ENCODE measurements at regions not wholly inside any gene's neighbourhood (a gene's known extent, or its start where the extent isn't known, plus 50 kb on each side); places are given as distances from the start of the nearest gene placed in this dataset.

- Histone ChIP-seq H3K4me1 (no peaks in the 10 kb centered on the region), H3K36me3 (no peaks in the 10 kb centered on the region), H3K9me3 (no peaks in the 10 kb centered on the region), H3K27ac (no peak overlapping the region), H3K27me3 (no peaks in the 10 kb centered on the region), H3K4me3 (no peak overlapping the region)
- no peak for TF ChIP-seq POLR2A (IDR thresholded peaks at IDR 0.05)
- no peak for TF ChIP-seq CTCF (IDR thresholded peaks at IDR 0.05)
- DNase-seq = no peak
Observed at GRCh38 chr6:145227593-145227992, 507.7 kb downstream of the EPM2A start.

DNA sequence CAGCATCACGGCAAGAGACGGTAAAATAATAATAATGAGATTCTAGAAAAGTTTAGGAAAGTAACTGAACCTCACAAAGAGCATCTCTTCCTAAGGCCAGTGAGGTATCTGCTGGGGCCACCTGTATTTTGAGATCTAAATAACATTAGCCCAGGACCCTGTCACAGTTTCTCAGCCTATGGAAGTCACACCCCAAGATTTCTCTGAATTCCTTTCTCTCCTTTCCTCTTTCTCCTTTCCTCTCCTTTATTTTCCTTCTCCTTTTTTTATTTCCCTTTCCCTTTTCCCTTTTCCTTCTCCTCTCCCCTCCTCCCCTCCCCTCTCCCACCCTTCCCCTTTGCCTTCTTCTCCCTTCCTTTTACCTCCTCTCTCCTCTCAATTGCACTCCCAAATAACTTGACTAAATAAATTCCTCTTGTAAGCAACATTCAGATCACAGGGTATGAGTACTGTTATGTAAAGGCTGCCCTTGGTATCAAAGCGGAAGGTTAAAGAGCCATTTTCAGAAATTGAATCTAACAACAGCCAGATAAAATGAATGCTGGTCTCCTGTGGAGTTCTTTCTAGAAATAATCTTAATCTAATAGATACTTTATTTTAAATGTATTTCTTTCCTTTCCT is 506.2 kb downstream of the EPM2A start:
- TF ChIP-seq CTCF (IDR thresholded peaks at IDR 0.05) = no peak
- TF ChIP-seq POLR2A (IDR thresholded peaks at IDR 0.05) = no peak
- H3K4me3 ChIP-seq = no peak overlapping the region
- H3K27me3 ChIP-seq = no peaks in the 10 kb centered on the region
- DNase-seq = no peak
- H3K27ac ChIP-seq = no peak overlapping the region
- no peaks in the 10 kb centered on the region for H3K4me1 ChIP-seq
- H3K36me3 ChIP-seq = no peaks in the 10 kb centered on the region
- no peaks in the 10 kb centered on the region for H3K9me3 ChIP-seq

GRCh38 chr6:145233955-145234354 is 501.4 kb downstream of the EPM2A start:
- no peaks in the 10 kb centered on the region for H3K4me1 ChIP-seq
- no peak for TF ChIP-seq POLR2A (IDR thresholded peaks at IDR 0.05)
- TF ChIP-seq CTCF (IDR thresholded peaks at IDR 0.05) = no peak
- DNase-seq = no peak
- H3K9me3 ChIP-seq = no peaks in the 10 kb centered on the region
- H3K27me3 ChIP-seq = no peaks in the 10 kb centered on the region
- H3K36me3 ChIP-seq = no peaks in the 10 kb centered on the region
- no peak overlapping the region for H3K27ac ChIP-seq
- H3K4me3 ChIP-seq = no peak overlapping the region

GRCh38 chr6:145235207-145235606 is 500.1 kb downstream of the EPM2A start:
- Histone ChIP-seq H3K9me3 (no peaks in the 10 kb centered on the region), H3K4me1 (no peaks in the 10 kb centered on the region), H3K4me3 (no peak overlapping the region), H3K27me3 (no peaks in the 10 kb centered on the region), H3K27ac (no peak overlapping the region), H3K36me3 (no peaks in the 10 kb centered on the region)
- no peak for TF ChIP-seq CTCF (IDR thresholded peaks at IDR 0.05)
- TF ChIP-seq POLR2A (IDR thresholded peaks at IDR 0.05) = no peak
- DNase-seq = no peak

DNA sequence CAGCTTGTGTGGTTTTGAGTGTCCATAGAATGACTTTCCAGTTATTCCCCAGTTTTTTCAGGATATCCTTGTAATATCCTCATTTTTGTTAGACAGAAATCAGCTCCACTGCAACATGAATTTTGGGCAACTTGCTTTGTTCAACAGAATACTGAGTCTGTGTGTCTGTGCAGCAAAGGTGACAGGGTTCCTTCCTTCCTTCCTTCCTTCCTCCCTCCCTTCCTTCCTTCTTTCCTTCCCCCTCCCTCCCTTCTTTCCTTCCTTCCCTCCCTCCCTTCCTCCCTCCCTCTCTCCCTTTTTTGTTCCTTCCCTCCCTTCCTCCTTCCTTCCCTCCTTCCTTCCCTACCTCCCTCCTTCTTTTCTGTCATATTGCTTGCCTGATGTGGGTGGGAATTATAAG is 496.5 kb downstream of the EPM2A start:
- DNase-seq = no peak
- no peaks in the 10 kb centered on the region for H3K4me1 ChIP-seq
- no peaks in the 10 kb centered on the region for H3K36me3 ChIP-seq
- no peaks in the 10 kb centered on the region for H3K9me3 ChIP-seq
- TF ChIP-seq POLR2A (IDR thresholded peaks at IDR 0.05) (no peak), CTCF (IDR thresholded peaks at IDR 0.05) (no peak)
- no peaks in the 10 kb centered on the region for H3K27me3 ChIP-seq
- no peak overlapping the region for H3K27ac ChIP-seq
- H3K4me3 ChIP-seq = no peak overlapping the region

DNA sequence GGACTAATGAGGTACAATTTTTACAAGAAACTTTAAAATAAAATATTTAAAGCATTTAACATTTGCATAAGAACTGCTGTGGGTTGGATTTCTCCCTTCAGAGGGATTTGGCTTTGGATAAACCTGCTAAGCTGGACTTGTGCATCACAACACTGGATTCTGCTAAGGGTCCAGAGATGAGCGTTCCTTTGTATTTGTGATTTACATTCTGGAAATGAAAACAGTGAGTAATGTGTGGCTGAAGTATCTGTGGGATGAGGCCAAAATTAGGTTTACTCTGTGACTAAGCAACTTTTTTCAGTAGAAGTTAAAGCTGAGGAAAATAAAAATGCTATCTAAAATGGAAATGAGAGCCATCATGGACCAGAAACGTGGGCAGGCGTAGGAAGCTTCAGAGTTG is 494.3 kb downstream of the EPM2A start:
- H3K4me3 ChIP-seq = no peak overlapping the region
- no peak overlapping the region for H3K27ac ChIP-seq
- no peaks in the 10 kb centered on the region for H3K4me1 ChIP-seq
- DNase-seq = no peak
- TF ChIP-seq CTCF (IDR thresholded peaks at IDR 0.05) = no peak
- no peak for TF ChIP-seq POLR2A (IDR thresholded peaks at IDR 0.05)
- no peaks in the 10 kb centered on the region for H3K27me3 ChIP-seq
- no peaks in the 10 kb centered on the region for H3K9me3 ChIP-seq
- no peaks in the 10 kb centered on the region for H3K36me3 ChIP-seq

All from Peyer's patch (tissue), 4 donors.